HG03280 (cell line): ENCODE measurements at regions not wholly inside any gene's neighbourhood (a gene's known extent, or its start where the extent isn't known, plus 50 kb on each side); places are given as distances from the start of the nearest gene placed in this dataset.

Experiments
- ATAC-seq: cut with Tn5 transposase; IDR thresholded peaks from one replicate; pipeline ENCODE4 v1.9.1; 2021; ENCODE audit warnings: mild to moderate bottlenecking, moderate library complexity; ENCODE audit not compliant: unreplicated experiment

DNA sequence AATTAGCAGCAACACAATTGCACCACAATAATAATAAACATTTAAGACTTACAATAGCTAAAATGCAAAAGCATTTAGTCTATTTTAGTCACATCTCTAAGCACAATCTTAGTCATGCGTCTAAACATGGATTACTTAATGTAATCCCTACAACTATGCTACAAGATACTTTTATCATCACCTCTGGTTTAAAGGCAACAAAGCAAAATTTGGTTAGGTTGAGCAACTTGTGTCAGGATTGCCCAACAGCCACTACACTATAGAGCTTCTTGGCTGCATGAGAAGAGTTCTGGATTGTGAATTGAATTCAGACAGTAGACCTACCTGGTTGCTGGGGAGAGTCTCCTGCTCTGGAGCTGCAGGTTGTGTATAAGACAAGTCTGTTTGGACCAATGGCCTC is 146.5 kb upstream of the PUDP start:
- no peak for ATAC-seq

DNA sequence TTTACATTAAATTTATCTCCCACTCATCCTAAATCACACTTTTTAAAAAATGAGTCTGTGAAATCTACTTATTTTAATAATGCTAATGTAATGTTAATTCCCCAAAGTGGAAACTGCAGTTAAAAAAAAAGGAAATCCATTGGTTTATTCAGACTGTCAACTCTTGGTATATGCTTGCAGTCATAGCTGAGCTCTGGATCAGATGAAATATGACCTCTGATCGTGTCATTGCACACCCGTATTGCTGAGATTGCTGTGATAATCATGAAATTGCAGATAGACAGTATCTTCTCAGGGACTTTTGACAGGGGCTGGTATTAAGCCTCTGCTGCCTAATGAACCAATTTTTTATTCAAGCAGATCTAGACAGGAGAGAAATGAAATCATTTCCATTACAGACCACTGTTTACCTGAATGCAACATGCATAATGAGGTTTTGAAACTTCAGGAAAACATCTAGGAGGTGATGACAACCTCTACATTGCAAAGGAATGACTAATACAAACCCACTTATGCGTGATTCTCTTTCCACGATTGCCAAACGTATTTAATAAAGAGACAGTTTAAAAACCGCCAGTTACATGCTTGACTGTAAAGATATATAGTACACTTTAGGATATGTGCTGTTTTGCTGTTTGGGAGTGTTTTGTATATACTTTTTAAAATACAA is 138.3 kb upstream of the PUDP start:
- ATAC-seq, result no peak

DNA sequence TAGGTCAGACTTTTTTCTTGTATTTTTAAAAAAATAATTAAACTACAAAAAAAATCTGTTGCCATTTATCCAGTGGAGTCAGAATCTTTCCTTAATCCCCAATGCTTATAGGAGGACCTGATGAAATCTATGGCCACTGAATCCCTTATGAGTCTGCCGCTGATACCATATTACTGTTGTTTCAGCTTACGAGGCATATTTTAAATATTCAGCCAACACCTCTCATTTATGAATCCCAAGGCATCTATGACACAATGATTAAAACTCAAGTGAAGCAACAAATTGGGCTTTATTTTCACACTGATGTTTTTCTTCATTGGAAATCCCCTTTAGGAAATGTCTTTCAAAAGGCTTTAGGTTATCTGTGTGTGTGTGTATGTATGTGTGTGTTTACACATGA is 137.8 kb upstream of the PUDP start:
- ATAC-seq, result no peak

DNA sequence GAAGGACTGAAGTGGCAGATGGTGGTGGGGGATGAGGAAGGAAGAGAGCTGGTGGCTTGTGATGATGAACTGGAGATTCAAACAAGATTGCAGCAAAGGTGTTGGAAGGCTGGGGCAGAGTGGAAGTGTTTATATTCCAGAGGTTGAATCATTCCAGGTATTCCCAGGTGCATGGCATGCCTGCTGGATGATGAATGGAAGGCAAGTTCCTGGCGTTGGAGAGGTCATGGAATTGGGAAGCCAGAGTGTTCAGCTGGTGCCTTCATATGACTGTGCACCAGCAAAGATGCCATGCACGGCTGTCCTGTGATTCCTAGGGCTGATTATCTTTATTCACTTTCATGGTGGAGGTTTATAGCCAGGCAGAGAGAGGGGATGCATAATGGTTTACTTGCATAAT is 135.8 kb upstream of the PUDP start:
- no peak for ATAC-seq

DNA sequence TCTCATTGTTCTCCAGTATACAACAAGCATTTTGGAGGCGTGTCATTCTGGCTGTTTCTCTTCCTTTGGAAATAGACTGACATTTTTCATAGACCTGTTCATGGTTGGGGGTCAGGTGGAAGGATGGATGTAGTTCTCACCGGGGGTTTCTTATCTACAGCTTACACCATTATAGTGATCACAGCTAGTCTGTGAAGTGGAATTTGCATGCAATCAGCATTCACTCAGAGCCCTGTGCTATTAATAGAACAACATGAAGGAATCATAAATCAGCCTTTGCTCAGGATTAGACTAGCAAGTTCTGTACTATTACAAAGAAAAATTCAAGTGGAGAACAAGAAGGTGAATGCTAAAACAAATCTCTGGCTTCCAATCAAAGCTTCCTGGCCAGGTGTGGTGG is 132.6 kb upstream of the PUDP start:
- ATAC-seq, result no peak

DNA sequence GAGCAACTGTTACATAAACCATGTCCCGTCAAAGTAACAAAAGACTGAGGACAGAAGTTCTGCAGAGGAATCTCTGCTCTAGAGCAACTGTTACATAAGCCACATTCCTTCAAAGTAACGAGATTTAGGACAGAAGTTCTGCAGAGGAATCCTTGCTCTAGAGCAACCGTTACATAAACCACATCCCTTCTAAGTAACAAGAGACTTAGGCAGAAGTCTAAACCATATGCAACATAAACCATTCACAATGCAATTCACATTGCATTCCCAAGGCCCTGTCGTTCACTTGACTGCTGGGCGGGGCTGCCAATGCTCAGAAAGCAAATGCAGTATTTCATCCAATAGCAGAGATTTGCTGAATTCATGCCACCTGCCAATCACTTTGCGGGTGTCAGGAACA is 124.4 kb upstream of the PUDP start:
- ATAC-seq, result no peak

DNA sequence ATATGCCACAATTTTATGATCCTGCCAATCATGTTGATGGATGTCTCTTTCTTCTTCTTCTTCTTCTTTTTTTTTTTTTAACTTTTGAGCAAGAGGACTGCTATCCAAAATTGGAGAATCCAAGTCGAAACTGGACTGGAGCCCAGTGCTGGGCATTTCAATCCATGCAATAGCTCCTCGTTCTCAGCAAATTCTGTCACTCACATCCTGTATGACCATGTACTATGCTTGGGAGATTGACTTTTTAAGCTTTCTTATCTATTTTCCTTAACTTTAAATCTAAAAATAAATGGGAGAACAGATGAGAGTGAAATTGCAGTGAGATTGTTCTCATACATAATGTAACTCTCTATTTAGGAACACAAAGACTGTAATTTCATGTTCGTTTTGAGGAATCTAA is 123.0 kb upstream of the PUDP start:
- ATAC-seq, result no peak

DNA sequence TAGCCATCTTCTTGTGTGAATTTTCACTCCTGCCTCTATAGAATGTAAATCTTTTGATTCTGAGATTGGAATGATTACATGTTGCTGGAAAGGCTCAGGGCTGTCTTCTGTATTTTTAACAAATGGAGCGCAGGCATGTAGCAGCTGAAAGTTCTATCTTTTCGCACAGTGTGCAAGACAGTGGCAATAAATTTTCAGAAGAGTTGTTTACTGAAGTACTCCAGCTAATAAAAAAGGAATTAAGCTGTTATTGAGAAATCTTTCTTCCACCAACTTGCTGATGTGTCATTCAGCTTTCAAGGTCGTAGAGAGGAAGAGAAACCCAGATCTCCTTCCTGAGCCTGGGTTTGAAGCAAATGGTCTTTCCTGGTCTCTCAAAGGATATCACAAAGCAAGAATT is 122.0 kb upstream of the PUDP start:
- ATAC-seq, result no peak

DNA sequence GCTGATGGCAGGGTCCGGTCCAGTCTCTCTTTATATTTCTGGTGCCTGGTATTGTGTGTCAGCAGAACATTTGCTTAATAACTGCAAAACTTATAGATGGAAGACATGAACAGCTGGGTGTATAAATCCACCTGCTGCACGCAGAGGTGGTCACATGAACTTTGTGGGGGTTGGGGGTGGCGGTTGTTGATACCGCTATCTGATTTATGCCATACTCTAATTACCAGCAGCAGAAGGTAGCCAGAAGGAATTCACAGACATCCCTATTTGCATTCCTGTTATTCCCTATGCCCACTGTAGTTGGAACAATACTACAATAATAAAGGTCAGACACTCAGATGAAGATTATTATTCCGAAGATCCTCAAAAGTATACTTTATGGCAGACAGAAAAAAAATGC is 121.6 kb upstream of the PUDP start:
- ATAC-seq, result no peak

DNA sequence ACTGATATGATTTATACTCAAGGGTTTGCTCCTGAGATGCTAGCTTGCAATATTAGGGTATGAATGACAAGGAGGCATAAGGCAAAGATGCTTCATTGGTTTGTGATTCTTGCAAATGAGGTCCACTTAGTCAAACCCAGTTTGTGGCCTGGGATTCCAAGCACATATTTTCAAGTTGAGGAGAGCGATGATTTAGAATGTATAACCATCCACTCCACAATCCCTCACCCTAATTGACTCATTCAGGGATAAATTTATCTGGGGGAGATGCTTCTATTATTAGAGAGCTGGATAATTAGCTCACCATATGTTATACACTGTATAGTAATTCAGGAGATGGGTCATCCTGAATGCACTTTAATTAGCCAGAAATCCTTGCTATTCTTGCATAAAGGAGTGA is 118.3 kb upstream of the PUDP start:
- no peak for ATAC-seq

DNA sequence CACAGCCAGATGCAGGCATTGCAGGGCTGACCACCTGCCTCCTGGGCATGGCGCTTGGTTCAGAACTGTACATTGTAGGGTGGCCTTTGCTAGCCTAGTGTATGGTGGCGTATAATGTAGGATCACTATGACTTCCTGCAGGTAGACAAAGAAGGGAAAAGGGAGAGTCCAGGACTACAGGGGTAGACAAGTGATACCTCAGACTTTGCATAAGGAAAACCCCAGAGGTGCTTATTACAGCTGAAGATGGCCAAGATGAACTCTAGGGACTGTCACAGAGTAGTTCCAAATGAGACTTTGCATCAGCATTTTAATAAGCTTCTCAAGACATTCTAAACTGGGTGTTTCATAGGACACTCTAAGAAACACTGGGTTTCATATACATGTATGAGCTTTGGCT is 116.4 kb upstream of the PUDP start:
- no peak for ATAC-seq

DNA sequence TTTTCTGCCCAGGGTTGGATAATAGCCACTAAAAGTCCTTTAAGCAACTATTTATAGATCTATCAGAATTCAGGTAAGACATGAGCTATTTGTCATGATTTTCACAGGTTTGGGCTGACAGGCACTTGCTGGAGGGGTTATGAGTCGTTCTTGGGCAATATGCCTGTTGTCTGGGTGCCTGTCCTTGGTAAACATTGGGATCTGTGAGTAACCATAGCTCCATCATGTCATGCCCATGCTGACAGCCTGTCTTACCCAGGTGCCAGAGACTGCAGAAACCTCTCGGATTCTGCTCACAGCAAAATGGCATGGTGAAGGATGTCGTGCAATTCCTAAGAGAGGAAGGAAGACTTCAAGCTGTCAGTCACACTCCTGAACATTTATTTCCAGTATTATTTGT is 116.0 kb upstream of the PUDP start:
- no peak for ATAC-seq

DNA sequence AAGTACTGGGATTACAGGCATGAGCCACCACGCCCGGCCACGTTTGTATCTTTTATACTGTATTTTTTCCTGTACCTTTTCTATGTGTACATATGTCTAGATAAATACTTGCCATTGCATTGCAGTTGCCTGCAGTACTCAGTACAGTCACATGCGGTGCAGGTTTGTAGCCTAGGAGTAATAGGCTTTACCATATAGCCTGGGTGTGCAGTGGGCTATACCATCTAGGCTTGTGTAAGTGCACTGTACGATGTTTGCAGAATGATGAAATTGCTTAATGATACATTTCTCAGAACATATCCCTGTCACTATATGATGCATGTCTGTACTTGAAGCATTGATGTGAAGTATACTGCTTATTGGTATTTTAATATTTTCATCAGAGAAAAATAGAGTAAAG is 115.4 kb upstream of the PUDP start:
- ATAC-seq, result no peak

DNA sequence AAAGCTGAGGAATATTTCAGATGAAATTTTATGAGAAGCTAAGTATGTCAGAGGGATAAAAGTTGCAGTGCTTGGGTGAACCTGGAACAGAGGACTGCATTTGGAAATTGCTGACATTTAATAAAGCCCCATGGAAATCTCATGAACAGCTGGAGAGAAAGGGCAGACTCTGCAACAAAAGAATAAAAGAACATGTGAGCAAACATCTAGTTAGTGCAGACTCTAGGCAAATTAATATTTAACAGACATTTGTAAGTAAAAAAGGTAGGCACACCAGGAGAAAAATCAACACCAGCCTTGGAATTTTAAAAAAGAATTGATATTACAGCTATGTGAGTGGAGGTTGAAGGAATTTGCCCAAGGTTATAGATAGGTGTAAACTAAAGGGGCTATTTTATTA is 114.6 kb upstream of the PUDP start:
- ATAC-seq, result no peak

DNA sequence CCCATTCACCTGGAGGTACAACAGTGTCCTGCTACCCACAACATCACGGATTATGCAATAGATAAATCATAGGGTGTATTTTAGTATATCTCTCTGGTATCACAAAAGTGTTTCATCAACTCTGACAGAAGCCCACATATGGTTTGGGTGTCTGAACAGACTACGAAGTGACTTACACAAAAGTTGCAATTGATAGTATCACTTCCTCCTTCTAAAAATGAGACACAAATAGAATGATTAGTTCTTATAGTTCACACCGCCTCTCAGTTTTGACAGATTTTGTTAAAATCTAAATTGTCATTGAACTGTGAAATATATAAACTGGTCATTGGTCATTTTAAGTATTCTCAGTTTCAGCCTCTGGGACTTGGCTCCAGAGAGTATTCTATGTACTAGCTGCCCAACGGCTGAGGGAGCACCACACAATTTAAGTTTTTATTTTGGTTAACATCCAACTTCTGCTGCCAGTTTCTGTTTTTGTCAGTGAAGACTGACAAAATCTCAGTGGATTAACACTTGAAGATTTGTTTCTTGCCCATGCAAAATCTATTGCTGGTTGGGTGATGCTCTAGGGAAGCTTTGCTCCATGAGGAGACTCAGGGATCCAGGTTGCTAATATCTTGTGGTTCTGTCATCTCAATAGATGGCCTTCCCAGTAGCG is 113.8 kb upstream of the PUDP start:
- peak; percentile 79 for ATAC-seq

DNA sequence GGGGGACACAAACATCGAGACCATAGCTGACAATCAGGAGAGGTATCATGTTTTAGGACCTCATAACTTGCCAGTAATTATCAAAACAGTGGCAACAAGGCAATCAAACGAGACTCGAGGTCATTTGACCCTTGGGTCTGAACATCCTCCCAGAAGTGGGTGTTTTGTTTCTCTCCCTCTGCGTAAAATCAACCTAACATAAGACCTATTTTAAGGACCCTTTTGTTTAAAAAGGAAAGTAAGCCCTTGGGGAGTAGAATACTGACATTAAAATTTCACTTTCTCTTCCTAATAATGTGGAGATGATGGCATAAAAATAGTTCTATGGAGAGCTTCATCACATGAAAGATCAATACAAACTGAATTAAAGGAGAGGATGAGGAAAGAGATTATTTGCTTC is 106.2 kb upstream of the PUDP start:
- no peak for ATAC-seq

DNA sequence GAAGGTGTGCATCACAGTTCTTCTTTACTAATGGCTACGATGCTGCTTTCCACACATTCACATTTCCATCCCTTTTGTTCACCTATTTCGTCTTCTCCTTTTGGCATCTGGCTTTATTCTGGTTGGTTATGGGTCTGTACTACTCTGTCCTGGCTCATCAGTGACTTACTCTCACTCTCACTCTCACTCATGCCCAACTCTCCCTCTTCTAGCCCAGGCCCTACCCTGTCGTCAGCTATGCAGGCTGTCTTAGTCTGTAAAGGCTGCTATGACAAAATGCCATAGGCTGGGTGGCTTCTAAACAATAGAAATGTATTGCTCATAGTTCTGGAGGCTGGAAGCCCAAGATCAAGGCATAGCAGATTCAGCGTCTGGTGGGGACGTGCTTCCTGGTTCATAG is 105.6 kb upstream of the PUDP start:
- no peak for ATAC-seq

DNA sequence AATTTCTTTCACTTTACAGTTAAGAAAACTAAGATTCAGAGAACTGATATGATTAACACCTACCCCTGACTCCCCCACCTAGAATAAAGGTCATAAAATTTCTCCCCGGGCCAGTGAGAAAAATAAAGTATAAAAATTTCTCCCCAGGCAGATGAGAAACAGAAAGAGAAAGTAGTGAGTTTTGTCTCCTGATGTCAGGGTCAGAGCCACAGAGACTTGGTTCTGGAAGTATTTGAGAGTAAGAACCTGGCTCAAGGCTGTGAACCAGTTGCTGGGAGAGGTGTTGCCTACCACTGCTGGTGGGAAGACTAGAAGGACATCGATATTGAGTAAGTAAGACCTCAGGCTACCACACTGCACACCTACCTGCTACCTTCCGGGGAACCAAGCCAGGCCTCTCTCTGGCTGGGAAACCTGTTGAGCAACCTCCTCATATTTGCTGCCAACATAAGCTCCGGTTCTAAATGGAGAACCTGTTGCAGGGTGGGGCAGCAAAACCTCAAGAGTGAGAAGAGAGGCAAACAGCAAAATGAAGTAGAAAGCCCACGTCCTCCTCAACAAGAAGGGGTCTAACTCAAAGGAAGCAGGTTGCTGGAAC is 104.2 kb upstream of the PUDP start:
- no peak for ATAC-seq

DNA sequence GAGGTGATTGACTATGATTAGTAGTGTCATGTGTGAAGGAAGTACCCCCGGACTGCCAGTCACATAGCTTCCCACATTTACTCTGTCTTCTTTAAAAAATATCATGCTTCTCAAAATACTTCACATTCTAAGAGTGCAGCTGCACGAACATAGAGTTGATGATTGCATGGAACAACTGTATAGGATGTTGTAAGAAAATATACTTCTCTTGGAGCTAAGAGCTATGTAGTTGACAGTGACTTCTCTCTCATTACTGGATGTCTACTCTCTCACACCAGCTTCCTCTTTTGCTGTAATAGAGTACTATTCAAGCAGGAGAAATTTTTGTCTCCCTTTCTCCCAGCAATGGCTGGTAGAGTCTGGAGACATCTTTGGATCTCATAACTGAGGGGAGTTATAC is 99.4 kb upstream of the PUDP start:
- no peak for ATAC-seq

DNA sequence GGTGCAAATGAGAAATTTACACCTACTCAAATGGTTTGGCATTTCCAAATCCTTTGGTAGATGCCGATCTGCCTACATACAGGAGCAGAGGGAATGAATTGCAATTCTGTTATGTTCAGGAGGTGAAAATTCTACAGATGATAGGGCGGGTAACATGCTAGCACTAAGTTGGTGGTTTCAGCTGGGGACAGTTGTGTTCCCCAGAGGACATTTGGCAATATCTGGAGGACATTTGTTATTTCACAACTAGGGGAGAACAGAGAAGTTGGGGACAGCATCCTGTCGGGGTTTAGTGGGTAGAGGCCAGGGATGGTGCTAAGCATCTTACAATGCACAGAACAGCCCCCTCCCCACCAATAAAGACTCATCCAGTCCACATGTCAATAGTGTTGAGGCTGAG is 96.5 kb upstream of the PUDP start:
- no peak for ATAC-seq

DNA sequence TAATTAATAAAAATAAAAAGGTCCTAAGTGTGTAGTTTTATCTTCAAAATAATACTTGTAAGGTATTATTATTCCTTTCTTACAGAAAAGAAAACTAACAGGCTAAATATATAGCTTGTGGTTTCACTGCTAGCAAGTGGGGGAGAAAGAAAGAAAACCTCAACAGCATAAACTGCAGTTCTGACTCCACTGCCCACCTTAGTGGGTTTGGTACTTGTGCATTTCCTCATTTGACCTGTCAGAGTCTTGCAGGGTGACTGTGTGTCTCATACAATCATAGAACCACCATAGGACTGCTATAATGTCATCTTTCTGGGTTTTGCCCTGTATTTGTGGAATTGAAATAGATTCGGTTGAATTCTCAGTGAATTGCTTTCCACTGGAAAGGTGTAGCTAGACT is 94.7 kb upstream of the PUDP start:
- ATAC-seq, result peak; percentile 73

DNA sequence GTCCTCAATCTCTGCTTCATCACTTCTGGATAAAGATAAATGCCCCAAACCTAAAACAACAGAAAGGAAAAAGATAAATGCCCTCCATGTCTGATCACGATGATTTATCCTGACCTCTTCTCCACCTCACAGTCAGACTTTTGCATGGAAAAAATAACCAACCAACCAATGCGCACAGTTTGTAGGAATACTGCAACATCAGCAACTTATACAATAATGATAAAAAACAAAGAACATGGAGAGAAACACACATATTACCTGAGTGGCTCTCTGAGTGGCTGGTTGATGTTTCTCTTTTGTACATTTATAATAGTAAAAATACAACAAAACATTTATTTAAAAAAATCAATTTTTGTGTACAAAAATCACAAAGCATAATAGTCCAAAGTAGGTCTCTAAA is 93.0 kb upstream of the PUDP start:
- ATAC-seq, result no peak

DNA sequence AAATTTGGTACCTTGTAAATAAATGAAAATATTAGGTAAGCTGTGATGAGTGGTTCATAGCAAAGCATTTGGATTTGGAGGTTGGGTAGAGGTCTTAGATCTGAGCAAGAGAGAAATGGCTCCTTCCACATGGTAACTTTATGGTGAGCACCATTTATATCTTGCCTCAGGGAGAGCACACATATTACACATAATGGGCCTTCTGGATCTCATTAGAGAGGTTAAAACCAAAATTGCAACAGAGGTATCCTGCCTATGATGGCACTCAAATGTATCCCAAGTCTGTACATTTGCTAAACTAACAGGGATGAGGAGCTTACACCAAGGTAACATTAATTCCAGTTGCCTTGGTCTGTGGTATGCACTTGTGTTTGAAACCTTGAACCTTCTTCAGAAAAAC is 87.1 kb upstream of the PUDP start:
- no peak for ATAC-seq
